Osteoblast (primary cell): ENCODE measurements at regions not wholly inside any gene's neighbourhood (a gene's known extent, or its start where the extent isn't known, plus 50 kb on each side); places are given as distances from the start of the nearest gene placed in this dataset.
"Not testable (repeated sequence)": the region's sequence is repeated elsewhere in the genome, so short reads cannot be mapped to it uniquely, and the experiment has no call there.

Source experiments
- DNase-seq: peaks from one replicate; pipeline ENCODE4 v3.0.0; 2011; ENCODE audit warnings: low spot score, mixed read lengths; ENCODE audit not compliant: insufficient read length; ENCODE audit errors: missing footprints
- H2AFZ ChIP-seq: 2 replicates; pipeline ENCODE4 v1.6.0; 2011; ENCODE audit warnings: mild to moderate bottlenecking, low read length
- H3K27ac ChIP-seq: 2 replicates; pipeline ENCODE4 v1.5.1; 2011; ENCODE audit warnings: mild to moderate bottlenecking, low read depth, low read length, moderate library complexity
- H3K27me3 ChIP-seq: 2 replicates; pipeline ENCODE4 v1.6.0; 2012; ENCODE audit warnings: mild to moderate bottlenecking, control low read depth, inconsistent platforms, low read length, moderate library complexity; ENCODE audit not compliant: insufficient read depth
- H3K36me3 ChIP-seq: 2 replicates; pipeline ENCODE4 v1.5.1; 2011; ENCODE audit warnings: mild to moderate bottlenecking, low read length, control low read depth, moderate library complexity; ENCODE audit not compliant: insufficient read depth
- H3K4me1 ChIP-seq: 2 replicates; pipeline ENCODE4 v1.5.1; 2011; ENCODE audit warnings: mild to moderate bottlenecking, low read length, control low read depth, moderate library complexity; ENCODE audit not compliant: insufficient read depth
- H3K4me2 ChIP-seq: 2 replicates; pipeline ENCODE4 v1.6.0; 2011; ENCODE audit warnings: mild to moderate bottlenecking, low read length; ENCODE audit not compliant: insufficient read depth
- H3K4me3 ChIP-seq: fragments of 200-600 bp; sonication (generic); 3 replicates; pipeline ENCODE4 v1.5.1; 2012; ENCODE audit warnings: mild to moderate bottlenecking, low read length, inconsistent platforms; ENCODE audit not compliant: insufficient read depth
- H3K79me2 ChIP-seq: 2 replicates; pipeline ENCODE4 v1.6.0; 2012; ENCODE audit warnings: mild to moderate bottlenecking, low read length, control low read depth, inconsistent platforms; ENCODE audit not compliant: insufficient read depth
- H3K9me3 ChIP-seq: 2 replicates; pipeline ENCODE4 v1.5.1; 2011; ENCODE audit warnings: low read depth, low read length, control low read depth
- H4K20me1 ChIP-seq: 2 replicates; pipeline ENCODE4 v1.6.0; 2012; ENCODE audit warnings: mild to moderate bottlenecking, low read length, control low read depth; ENCODE audit not compliant: insufficient read depth
- CTCF ChIP-seq: IDR thresholded peaks from 2 replicates; pipeline ENCODE4 v1.5.1; 2011; ENCODE audit warnings: mild to moderate bottlenecking, low read depth, low read length, moderate library complexity; ENCODE audit errors: extremely low read depth

- H3K4me2 ChIP-seq = no peak overlapping the region
- no peaks in the 10 kb centered on the region for H3K9me3 ChIP-seq
- no peaks in the 10 kb centered on the region for H4K20me1 ChIP-seq
- H2AFZ ChIP-seq = no peak overlapping the region
- no peaks in the 10 kb centered on the region for H3K4me1 ChIP-seq
- no peak for DNase-seq
- H3K27ac ChIP-seq = no peak overlapping the region
- no peaks in the 10 kb centered on the region for H3K36me3 ChIP-seq
- H3K27me3 ChIP-seq = no peaks in the 10 kb centered on the region
- H3K4me3 ChIP-seq = no peak overlapping the region
- no peak for TF ChIP-seq CTCF
- no peaks in the 10 kb centered on the region for H3K79me2 ChIP-seq
Observed at GRCh38 chr9:7436754-7437153, 362.8 kb downstream of the DMAC1 start.

DNA sequence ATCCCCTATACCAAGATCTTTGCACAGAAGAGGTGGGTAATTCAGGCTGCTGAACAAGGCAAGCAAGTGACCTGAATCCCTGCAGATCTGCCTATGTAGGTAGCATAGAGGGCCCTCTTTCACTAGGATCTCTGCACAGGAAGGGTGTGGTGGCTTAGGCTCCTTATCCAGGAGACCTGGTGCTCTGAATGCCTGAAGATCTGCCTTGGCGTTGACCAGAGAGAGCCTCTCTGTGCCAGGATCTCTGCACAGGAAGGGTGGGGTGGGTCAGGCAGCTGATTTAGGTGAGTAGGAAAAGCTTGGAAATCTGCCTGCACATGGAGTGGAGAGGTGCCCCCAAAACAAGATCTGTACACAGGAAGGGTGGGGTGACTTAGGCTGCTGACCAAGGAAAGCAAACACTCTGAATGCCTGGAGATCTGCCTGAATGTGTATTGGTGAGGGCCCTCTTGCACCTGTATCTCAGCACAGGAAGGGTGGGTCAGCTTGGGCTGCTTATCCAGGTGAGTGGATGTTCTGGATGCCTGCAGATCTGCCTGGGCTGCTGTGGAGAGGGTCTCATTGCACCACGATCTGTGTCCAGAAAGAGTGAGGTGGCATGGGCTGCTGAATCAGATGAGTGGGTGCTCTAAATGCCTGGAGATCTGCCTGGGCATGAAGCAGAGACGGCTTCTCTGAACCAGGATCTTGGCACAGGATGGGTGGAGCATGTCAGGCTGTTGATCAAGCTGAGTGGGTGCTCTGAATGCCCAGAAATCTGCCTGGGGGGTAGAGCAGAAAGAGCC is 365.9 kb downstream of the DMAC1 start:
- no peak for TF ChIP-seq CTCF
- H3K79me2 ChIP-seq = no peaks in the 10 kb centered on the region
- no peak overlapping the region for H3K27ac ChIP-seq
- H3K4me1 ChIP-seq = no peaks in the 10 kb centered on the region
- H3K27me3 ChIP-seq = no peaks in the 10 kb centered on the region
- H3K36me3 ChIP-seq = no peaks in the 10 kb centered on the region
- no peak overlapping the region for H3K4me2 ChIP-seq
- no peak overlapping the region for H3K4me3 ChIP-seq
- H3K9me3 ChIP-seq = no peaks in the 10 kb centered on the region
- no peak for DNase-seq
- no peaks in the 10 kb centered on the region for H4K20me1 ChIP-seq
- no peak overlapping the region for H2AFZ ChIP-seq

GRCh38 chr9:7432989-7433388 is 366.6 kb downstream of the DMAC1 start:
- Histone ChIP-seq H2AFZ (no peak overlapping the region), H3K4me3 (no peak overlapping the region), H4K20me1 (no peaks in the 10 kb centered on the region), H3K79me2 (no peaks in the 10 kb centered on the region), H3K4me1 (no peaks in the 10 kb centered on the region), H3K4me2 (no peak overlapping the region), H3K27me3 (no peaks in the 10 kb centered on the region), H3K36me3 (no peaks in the 10 kb centered on the region), H3K9me3 (no peaks in the 10 kb centered on the region), H3K27ac (no peak overlapping the region)
- DNase-seq = no peak
- TF ChIP-seq CTCF = no peak

DNA sequence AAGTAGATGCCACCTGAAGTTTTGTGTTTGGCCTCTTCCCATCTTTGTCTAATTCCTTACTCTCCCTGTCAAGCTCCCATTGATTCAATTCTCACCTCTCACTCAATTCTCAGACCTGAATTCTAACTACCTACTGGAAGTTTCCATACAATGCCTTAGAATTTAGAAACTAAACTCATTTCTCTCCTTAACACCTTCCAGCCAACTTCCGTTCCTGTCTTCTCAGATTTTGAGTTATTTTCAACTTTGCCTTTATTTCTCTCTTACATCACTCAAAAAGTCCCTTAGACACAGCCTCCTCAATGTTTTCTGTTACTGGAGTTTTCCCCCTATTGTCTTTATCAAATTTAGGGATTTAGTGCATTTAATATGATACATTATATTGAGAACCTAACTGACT is 382.2 kb downstream of the DMAC1 start:
- H3K4me2 ChIP-seq, H3K4me1 ChIP-seq, H3K9me3 ChIP-seq, H3K27me3 ChIP-seq, H3K27ac ChIP-seq, H3K4me3 ChIP-seq, H4K20me1 ChIP-seq, H3K79me2 ChIP-seq, DNase-seq, H3K36me3 ChIP-seq, H2AFZ ChIP-seq: not testable (repeated sequence)
